GM12875 (cell line): ENCODE measurements at regions not wholly inside any gene's neighbourhood (a gene's known extent, or its start where the extent isn't known, plus 50 kb on each side); places are given as distances from the start of the nearest gene placed in this dataset.

Source experiments
- H3K4me3 ChIP-seq: one replicate; pipeline ENCODE4 v1.5.1; 2011; ENCODE audit warnings: low read depth, low read length, control low read depth
- TF ChIP-seq, protein P1 (sequence below): IDR thresholded peaks from 2 replicates; pipeline ENCODE4 v1.5.1; 2011; ENCODE audit warnings: low read depth, mild to moderate bottlenecking, control low read depth, inconsistent platforms, low read length, moderate library complexity, borderline replicate concordance; ENCODE audit not compliant: insufficient read depth

DNA sequence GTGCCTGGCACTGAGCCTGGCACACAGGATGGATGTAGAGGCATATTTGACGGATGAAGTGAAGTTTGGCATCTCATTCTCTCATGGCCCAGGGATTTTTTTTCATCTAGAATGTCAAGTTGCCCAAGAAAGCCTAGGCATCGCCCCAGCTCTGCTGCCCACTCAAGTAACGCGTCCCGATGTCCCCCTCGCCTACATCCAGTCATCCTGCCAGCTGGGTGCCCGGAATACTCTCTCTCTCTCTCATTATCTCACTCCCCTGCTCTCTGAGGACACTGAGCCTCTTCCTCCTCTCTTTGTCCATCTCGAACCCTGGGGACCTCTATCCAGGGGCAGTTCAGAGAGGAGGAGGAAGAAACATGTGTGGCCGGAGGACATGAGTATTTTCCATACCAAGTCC lies 142.3 kb upstream of the ZC3H12A start:
- TF ChIP-seq, protein P1, sequence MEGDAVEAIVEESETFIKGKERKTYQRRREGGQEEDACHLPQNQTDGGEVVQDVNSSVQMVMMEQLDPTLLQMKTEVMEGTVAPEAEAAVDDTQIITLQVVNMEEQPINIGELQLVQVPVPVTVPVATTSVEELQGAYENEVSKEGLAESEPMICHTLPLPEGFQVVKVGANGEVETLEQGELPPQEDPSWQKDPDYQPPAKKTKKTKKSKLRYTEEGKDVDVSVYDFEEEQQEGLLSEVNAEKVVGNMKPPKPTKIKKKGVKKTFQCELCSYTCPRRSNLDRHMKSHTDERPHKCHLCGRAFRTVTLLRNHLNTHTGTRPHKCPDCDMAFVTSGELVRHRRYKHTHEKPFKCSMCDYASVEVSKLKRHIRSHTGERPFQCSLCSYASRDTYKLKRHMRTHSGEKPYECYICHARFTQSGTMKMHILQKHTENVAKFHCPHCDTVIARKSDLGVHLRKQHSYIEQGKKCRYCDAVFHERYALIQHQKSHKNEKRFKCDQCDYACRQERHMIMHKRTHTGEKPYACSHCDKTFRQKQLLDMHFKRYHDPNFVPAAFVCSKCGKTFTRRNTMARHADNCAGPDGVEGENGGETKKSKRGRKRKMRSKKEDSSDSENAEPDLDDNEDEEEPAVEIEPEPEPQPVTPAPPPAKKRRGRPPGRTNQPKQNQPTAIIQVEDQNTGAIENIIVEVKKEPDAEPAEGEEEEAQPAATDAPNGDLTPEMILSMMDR = no peak
- H3K4me3 ChIP-seq = no peak overlapping the region

DNA sequence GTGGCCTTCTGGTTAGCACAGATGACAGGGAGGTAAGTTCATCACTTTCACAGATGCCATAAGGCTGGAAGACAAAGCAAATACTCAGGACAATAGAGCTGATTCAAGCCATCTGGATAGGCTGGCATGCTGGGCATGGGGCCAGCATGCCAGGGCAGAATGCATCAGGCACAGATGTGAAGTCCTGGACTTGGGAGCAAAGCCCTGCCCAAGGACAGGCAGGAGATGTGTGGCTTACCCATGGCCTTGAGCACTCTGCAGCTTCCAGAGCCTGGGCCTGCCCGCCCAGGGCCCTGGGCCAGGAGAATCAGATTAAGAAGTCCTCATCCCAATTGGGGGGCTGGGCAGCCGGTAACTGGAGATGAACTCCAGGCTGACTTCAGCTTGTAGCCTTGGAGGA lies 135.7 kb upstream of the ZC3H12A start:
- TF ChIP-seq, protein P1 = no peak

DNA sequence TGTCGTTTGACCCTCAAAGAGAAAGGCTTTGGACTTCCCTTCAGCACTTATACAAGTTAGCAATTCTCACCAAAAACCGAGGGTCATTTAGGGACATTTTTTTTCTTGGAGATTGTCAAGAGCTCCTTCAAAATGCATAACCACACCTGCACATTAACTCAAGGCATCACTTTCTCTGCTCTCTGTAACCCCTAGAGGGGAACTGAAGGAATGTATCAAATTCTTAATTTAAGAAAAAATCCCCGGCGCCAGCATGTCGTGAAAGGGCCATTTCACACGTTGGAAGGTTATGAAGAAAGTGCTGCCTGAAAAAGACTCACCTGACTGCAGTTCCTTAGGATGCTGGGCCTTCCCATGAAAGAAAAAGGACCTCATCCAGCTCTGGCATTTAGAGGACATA lies 131.6 kb upstream of the ZC3H12A start:
- TF ChIP-seq, protein P1 = no peak
- no peak overlapping the region for H3K4me3 ChIP-seq

More for the DNA sequence above, 135.7 kb upstream of the ZC3H12A start:
- no peak overlapping the region for H3K4me3 ChIP-seq

DNA sequence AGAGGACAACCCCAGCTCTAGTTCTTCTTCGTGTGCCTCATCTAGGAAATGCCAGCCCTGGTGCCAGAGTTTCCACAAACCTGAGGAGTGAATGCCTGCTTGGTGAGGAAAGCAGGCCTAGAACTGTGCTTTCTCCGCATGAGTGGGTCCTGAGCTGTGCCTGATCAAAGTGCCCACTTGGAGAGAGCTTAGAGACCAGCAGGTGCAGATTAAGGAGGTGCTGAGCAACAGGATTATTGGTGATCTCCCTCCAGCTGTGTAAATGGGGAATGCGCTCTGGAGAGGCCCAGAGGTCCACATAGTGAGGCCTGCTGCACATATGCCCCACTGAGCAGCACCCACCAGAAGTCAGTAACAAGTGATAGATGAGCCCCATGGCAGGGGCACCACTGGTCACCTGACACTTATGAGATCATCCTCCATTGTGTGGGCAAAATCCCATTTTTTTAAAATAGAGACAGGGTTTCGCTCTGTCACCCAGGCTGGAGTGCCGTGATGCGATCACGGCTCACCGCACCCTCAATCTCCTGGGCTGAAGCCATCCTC lies 127.2 kb upstream of the ZC3H12A start:
- TF ChIP-seq, protein P1 = no peak
- no peak overlapping the region for H3K4me3 ChIP-seq

DNA sequence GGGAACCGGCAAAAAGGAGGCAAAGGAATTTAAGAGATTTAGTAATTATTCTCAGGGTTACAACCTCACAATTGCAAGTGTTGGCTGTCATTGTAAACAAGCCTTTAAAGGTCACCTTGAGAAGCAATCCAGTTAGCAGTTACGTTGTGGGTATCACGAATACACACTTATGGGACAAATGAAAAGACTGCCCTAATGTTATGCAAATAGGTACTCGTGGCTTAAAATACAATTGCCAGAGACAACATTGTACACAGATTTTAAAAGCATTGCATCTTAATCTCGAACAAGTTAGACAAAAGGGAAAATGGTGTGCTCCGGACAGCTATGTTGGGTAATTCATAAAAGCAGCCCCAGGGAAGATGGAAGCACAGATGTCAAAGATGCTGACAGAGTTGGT lies 120.5 kb upstream of the ZC3H12A start:
- TF ChIP-seq, protein P1 = no peak
- H3K4me3 ChIP-seq = no peak overlapping the region

DNA sequence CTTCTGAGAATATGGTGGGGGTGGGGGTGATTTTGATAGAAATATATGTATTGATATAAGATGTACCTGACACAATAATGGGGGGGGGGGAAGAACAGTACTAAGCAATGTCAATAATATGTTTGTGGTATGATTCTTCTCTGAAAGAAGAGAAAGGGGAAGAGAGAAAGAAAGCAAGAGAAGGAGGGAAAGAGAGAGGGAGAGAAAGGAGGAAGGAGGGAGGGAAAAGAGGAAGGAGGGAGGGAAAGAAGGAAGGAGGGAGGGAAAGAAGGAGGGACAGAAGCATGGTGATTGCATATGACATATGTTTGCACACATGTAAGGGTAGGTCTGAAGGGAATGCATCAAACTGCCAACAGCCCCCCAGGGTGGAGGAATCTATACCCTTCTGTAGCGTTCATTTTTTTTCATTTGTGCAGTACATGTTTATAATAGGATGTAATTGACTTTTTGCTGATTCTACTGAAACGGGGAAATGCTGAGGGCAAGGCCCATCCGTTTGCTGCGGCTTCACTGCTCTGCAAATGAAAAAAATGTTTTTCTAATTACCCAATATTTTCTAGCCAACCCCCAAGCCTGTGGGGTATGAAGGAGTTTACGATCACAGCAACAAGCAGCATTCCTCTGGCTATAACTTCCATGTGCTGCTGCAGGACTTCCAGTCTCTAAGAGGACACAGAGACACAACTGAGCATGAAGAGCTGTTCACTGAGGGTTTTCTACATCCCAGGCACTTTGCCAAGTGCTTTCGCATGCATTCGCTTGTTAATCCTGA lies 119.3 kb upstream of the ZC3H12A start:
- H3K4me3 ChIP-seq = no peak overlapping the region
- TF ChIP-seq, protein P1 = no peak

DNA sequence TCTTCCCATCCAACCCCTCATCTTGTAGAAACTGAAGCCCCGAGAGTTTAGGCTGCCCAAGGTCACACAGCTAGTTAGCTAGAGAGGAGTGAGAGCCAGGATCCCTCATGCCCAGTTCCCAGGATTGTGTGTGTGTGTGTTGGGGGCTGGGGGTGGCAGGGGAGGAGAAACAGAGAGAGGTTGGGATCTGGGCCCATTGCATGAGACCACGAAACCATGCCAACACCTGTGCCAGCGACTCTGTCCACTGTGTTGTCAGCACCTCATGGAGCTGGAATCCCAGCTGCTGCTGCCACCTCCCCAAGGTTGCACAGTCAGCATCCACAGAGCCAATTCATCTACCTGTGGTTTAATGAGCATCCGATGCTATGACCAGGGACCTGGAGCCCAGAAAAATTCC lies 115.4 kb upstream of the ZC3H12A start:
- H3K4me3 ChIP-seq = no peak overlapping the region
- TF ChIP-seq, protein P1 = no peak
